KMS-11 (cell line): ENCODE measurements at regions not wholly inside any gene's neighbourhood (a gene's known extent, or its start where the extent isn't known, plus 50 kb on each side); places are given as distances from the start of the nearest gene placed in this dataset.

Source experiments
- H2AFZ ChIP-seq: fragments of 200-600 bp; sonication (generic); 2 replicates; pipeline ENCODE4 v1.6.1; 2016; ENCODE audit warnings: antibody characterized with exemption, mixed run types, low read depth
- H3K27ac ChIP-seq: fragments of 200-600 bp; sonication (generic); 2 replicates; pipeline ENCODE4 v1.6.1; 2016; ENCODE audit warnings: mild to moderate bottlenecking, mixed run types
- H3K27me3 ChIP-seq: fragments of 200-600 bp; sonication (generic); 2 replicates; pipeline ENCODE4 v1.6.1; 2017; ENCODE audit warnings: mild to moderate bottlenecking, low read depth, mixed run types, moderate library complexity; ENCODE audit not compliant: insufficient read depth
- H3K36me3 ChIP-seq: fragments of 200-600 bp; sonication (generic); 2 replicates; pipeline ENCODE4 v1.6.1; 2017; ENCODE audit warnings: mild to moderate bottlenecking, mixed run types; ENCODE audit not compliant: insufficient read depth
- H3K4me1 ChIP-seq: fragments of 200-600 bp; sonication (generic); 2 replicates; pipeline ENCODE4 v1.6.1; 2016; ENCODE audit warnings: mild to moderate bottlenecking, low read depth, mixed run types; ENCODE audit not compliant: poor library complexity, severe bottlenecking
- H3K4me2 ChIP-seq: fragments of 200-600 bp; sonication (generic); 2 replicates; pipeline ENCODE4 v1.7.0; 2016; ENCODE audit warnings: mild to moderate bottlenecking, mixed run types
- H3K4me3 ChIP-seq: fragments of 200-600 bp; sonication (generic); IDR thresholded peaks from 2 replicates; pipeline ENCODE4 v1.6.1; 2017; ENCODE audit warnings: low read depth, low read length, mixed read lengths; ENCODE audit not compliant: insufficient read depth
- H3K79me2 ChIP-seq: fragments of 200-600 bp; sonication (generic); 2 replicates; pipeline ENCODE4 v1.6.1; 2016; ENCODE audit warnings: low read depth, mixed run types; ENCODE audit not compliant: insufficient read depth
- H3K9ac ChIP-seq: fragments of 200-600 bp; sonication (generic); 2 replicates; pipeline ENCODE4 v1.6.1; 2016; ENCODE audit warnings: mild to moderate bottlenecking, mixed run types
- H4K20me1 ChIP-seq: fragments of 200-600 bp; sonication (generic); 2 replicates; pipeline ENCODE4 v1.6.1; 2016; ENCODE audit warnings: mild to moderate bottlenecking, mixed run types; ENCODE audit not compliant: insufficient read depth
- CTCF ChIP-seq: fragments of 200-600 bp; sonication (generic); conservative IDR thresholded peaks from 2 replicates; pipeline ENCODE4 v1.6.1; 2017; ENCODE audit warnings: low read depth, mild to moderate bottlenecking, antibody characterized with exemption, low read length, moderate library complexity, mixed read lengths

GRCh38 chr2:2633017-2633416 lies 301.9 kb upstream of the MYT1L start:
- Histone ChIP-seq H3K4me3 (no peak overlapping the region), H3K9ac (no peak overlapping the region), H3K4me2 (no peak overlapping the region), H3K27ac (no peak overlapping the region), H3K36me3 (no peaks in the 10 kb centered on the region), H3K27me3 (no peaks in the 10 kb centered on the region), H3K4me1 (no peaks in the 10 kb centered on the region), H3K79me2 (no peaks in the 10 kb centered on the region), H4K20me1 (no peaks in the 10 kb centered on the region), H2AFZ (no peak overlapping the region)
- no peak for TF ChIP-seq CTCF

GRCh38 chr2:2623939-2624338 lies 292.9 kb upstream of the MYT1L start:
- no peak for TF ChIP-seq CTCF
- H4K20me1 ChIP-seq, result no peaks in the 10 kb centered on the region
- no peaks in the 10 kb centered on the region for H3K36me3 ChIP-seq
- H2AFZ ChIP-seq, result no peak overlapping the region
- H3K4me3 ChIP-seq, result no peak overlapping the region
- H3K79me2 ChIP-seq, result no peaks in the 10 kb centered on the region
- H3K9ac ChIP-seq, result no peak overlapping the region
- H3K27ac ChIP-seq, result no peak overlapping the region
- H3K4me2 ChIP-seq, result no peak overlapping the region
- no peaks in the 10 kb centered on the region for H3K27me3 ChIP-seq
- H3K4me1 ChIP-seq, result no peaks in the 10 kb centered on the region

- Histone ChIP-seq H3K4me2 (no peak overlapping the region), H3K27me3 (no peaks in the 10 kb centered on the region), H3K79me2 (no peaks in the 10 kb centered on the region), H3K4me1 (no peaks in the 10 kb centered on the region), H3K4me3 (no peak overlapping the region), H4K20me1 (no peaks in the 10 kb centered on the region), H3K27ac (no peak overlapping the region), H2AFZ (no peak overlapping the region), H3K9ac (no peak overlapping the region), H3K36me3 (no peaks in the 10 kb centered on the region)
- TF ChIP-seq CTCF, result no peak
These were observed 290.8 kb upstream of the MYT1L start for GRCh38 chr2:2621855-2622254.

- no peak for TF ChIP-seq CTCF
These were observed 289.5 kb upstream of the MYT1L start for GRCh38 chr2:2620604-2621003.

GRCh38 chr2:2619995-2620394 lies 288.9 kb upstream of the MYT1L start:
- Histone ChIP-seq H3K4me3 (no peak overlapping the region), H3K4me2 (no peak overlapping the region), H4K20me1 (no peaks in the 10 kb centered on the region), H2AFZ (no peak overlapping the region), H3K4me1 (no peaks in the 10 kb centered on the region), H3K9ac (no peak overlapping the region), H3K36me3 (no peaks in the 10 kb centered on the region), H3K27me3 (no peaks in the 10 kb centered on the region), H3K79me2 (no peaks in the 10 kb centered on the region), H3K27ac (no peak overlapping the region)
- TF ChIP-seq CTCF, result no peak

More at GRCh38 chr2:2620604-2621003, 289.5 kb upstream of the MYT1L start:
- H3K4me3 ChIP-seq, result no peak overlapping the region
- no peak overlapping the region for H2AFZ ChIP-seq
- no peaks in the 10 kb centered on the region for H3K27me3 ChIP-seq
- H4K20me1 ChIP-seq, result no peaks in the 10 kb centered on the region
- no peaks in the 10 kb centered on the region for H3K4me1 ChIP-seq
- H3K4me2 ChIP-seq, result no peak overlapping the region
- no peak overlapping the region for H3K27ac ChIP-seq
- H3K79me2 ChIP-seq, result no peaks in the 10 kb centered on the region
- no peaks in the 10 kb centered on the region for H3K36me3 ChIP-seq
- no peak overlapping the region for H3K9ac ChIP-seq
